ENCODE measurements at regions not wholly inside any gene's neighbourhood (a gene's known extent, or its start where the extent isn't known, plus 50 kb on each side); places are given as distances from the start of the nearest gene placed in this dataset.

DNA sequence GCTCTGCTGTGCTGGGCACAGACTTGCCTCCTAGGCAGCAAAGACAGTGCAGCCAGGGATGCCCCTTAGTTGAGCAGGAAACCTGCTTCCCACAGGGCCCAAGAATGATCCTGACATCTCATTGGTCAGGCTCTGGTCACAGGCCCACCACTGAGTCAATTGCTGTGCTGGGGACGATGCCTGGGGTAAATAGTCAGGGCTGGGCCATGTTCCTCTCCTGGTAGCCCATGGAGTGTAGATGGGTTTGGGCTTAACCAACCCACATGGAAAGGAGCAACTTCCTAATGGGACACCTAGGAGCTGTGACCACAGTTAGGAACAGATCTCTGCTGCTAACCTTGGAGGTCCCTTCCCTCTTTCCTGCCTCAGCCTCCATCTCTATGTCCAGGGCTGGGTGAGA is 212.5 kb upstream of the ZNF536 start:
- no peak for TF ChIP-seq CTCF (IDR thresholded peaks at IDR 0.05)
- no peak for TF ChIP-seq POLR2A (IDR thresholded peaks at IDR 0.05)

All from esophagus squamous epithelium (tissue), 4 donors.